GM18520 (cell line): ENCODE measurements at regions not wholly inside any gene's neighbourhood (a gene's known extent, or its start where the extent isn't known, plus 50 kb on each side); places are given as distances from the start of the nearest gene placed in this dataset.
"Not testable (repeated sequence)": the region's sequence is repeated elsewhere in the genome, so short reads cannot be mapped to it uniquely, and the experiment has no call there.

Experiments
- ATAC-seq: cut with Tn5 transposase; IDR thresholded peaks from one replicate; pipeline ENCODE4 v1.9.1; 2021; ENCODE audit not compliant: unreplicated experiment

- no peak for ATAC-seq
These were observed 796.4 kb downstream of the AACS start for GRCh38 chr12:125861299-125862281.

DNA sequence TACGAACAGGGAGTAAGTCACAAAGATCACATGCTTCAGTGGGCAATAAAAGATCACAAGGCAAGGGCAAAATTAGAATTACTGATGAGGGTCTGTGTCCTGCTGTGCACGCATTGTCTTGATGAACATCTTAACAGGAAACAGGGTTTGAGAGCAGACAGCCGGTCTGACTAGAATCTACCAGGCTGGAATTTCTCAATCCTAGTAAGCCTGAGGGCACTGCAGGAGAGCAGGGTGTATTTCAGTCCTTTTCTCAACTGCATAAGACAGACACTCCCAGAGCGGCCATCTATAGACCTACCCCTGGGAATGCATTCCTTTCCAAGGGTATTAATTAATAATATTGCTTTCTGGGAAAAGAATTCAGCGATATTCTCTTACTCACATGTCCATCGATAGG lies 800.0 kb downstream of the AACS start:
- not testable (repeated sequence) for ATAC-seq

DNA sequence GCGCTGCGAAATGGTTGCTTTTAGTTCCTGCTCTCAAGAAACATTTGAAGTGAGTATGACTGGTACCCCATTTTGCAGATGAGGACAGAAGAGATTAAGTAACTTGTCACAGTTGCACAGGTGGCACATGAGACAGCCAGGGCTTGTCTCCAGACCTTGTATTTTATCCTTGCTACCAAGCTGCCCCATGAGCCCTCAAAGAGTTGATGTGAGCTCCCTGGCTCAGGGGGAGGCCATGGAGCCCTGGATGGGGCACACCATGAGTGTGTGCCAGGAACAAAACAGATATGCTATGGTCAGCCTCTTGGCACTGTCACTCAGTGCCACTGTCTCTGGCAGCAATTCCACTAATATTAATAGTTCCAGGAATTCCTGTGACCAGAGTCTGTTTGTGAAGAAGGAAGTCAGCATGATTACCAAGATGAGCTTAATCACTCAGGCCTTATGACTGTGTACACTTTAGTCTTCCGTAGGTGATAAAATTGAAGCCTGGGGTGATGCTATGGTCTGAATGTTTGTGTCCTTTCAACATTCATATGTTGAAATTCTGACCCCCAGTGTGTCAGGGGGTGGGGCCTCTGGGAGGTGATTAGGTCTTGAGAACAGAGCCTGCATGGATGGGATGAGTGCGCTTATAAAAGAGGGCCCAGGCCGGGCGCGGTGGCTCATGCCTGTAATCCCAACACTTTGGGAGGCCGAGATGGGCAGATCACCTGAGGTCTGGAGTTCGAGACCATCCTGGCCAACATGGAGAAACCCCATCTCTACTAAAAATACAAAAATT lies 806.8 kb downstream of the AACS start:
- ATAC-seq: no peak

- no peak for ATAC-seq
These were observed 807.8 kb downstream of the AACS start for GRCh38 chr12:125873016-125873415.

- no peak for ATAC-seq
These were observed 813.2 kb downstream of the AACS start for GRCh38 chr12:125878483-125878882.

- no peak for ATAC-seq
These were observed 816.9 kb downstream of the AACS start for GRCh38 chr12:125882141-125882540.

- no peak for ATAC-seq
These were observed 823.7 kb downstream of the AACS start for GRCh38 chr12:125888921-125889320.

- ATAC-seq: no peak
These were observed 824.5 kb downstream of the AACS start for GRCh38 chr12:125889742-125890141.

- no peak for ATAC-seq
These were observed 825.2 kb downstream of the AACS start for GRCh38 chr12:125890366-125890905.

GRCh38 chr12:125890971-125891370 lies 825.7 kb downstream of the AACS start:
- no peak for ATAC-seq

DNA sequence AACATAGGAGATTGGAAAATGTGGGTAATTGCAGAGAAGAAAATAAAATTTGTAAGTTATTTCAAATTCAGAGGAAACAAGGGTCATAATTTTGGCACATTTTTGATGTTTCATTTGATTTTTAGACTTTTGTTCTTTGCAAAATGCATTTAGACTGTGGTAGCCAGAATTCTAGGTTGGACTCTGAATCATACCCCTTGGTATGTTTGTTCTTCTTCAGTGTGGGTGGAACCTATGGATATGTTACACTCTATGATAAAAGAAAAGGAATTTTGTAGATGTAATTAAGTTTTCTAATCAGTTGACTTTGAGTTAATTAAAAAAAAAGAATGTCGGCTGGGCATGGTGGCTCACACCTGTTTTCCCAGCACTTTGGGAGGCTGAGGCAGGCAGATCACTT lies 827.0 kb downstream of the AACS start:
- no peak for ATAC-seq

DNA sequence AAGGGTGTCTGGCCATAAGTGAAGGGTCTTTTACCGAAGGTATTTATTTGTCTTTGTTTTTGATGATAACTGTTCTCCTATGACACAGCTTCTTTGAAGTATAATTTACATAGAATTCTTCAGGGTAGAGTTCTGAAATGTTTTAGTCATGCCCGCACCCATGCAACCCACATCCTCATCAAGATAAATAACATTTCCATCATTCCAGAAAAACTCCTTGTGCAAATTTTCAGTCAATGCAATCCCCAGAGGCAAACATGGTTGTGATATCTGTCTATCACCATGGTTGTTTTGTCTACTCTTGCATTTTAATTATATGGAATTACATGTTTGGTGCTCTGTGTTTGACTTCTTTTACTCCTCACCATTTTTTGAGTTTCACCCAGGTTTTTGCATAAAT lies 837.8 kb downstream of the AACS start:
- ATAC-seq: no peak

GRCh38 chr12:125907351-125907750 lies 842.1 kb downstream of the AACS start:
- no peak for ATAC-seq

DNA sequence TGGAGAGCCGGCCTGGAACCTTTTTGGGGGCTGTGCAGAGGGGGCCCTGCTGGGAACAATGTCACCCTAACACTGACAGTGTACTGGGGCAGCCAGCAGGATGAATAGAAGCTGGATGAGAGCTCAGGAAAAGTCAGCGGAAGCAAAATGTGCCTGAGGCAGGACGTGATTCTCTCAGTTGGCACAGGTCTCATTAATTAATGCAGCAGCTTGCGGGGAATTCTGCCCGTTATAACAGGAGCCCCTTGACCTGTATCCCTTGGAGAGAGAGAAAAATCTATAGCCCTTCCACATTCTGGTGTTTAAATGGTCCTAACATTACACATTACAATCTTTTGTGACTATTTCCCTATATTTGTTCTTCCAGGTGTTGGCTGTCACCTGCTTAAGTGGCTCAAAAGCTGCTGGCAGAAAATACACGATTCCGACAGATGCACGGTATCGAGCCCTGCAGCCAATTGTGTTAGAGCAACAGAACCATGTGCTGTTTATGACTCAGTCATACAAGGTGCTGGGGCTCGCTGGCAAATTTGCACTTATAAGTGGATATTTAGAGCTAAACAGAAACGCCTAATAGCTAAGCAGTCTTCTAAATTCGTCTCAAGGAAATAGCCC lies 854.7 kb downstream of the AACS start:
- no peak for ATAC-seq

DNA sequence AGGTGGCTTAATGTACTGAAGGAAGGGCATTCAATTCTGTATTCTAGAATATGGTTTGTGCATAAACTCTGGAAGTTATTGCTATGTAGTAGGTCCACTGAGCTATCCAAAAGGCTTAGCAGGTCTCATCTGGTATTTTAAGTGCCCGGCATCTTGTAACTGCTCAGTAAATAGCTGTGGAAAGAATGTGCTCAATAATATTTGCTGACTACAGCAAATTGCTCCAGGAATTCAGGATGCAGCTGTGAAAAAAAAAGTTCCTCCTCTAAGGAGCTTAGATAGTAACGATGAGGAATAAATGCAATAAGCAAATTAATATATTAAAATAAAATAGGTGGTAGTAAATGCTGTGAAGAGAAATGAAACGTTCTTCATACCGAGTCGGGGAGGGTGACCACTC lies 857.1 kb downstream of the AACS start:
- ATAC-seq: no peak

DNA sequence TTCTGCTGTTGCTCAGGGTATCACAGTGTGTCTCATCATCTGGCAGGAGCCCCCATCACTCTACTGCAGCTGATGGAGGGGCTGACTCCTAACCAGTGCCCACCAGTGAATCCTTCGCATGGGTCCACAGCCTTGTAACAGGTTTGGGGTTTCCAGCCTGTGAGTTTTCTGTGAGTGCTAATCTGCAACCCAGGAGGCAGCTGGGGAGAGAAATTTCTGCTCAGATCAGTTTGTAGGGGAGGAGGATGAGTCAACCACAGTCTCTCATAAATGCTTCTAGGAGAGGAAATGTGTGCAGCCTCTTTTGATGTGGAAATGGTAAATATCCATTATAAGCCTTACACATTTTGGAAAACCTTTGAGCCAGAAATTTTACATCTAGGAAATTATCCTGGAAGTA lies 871.3 kb downstream of the AACS start:
- ATAC-seq: no peak

GRCh38 chr12:125944446-125944845 lies 879.2 kb downstream of the AACS start:
- ATAC-seq: no peak

GRCh38 chr12:125949471-125949870 lies 884.2 kb downstream of the AACS start:
- no peak for ATAC-seq

DNA sequence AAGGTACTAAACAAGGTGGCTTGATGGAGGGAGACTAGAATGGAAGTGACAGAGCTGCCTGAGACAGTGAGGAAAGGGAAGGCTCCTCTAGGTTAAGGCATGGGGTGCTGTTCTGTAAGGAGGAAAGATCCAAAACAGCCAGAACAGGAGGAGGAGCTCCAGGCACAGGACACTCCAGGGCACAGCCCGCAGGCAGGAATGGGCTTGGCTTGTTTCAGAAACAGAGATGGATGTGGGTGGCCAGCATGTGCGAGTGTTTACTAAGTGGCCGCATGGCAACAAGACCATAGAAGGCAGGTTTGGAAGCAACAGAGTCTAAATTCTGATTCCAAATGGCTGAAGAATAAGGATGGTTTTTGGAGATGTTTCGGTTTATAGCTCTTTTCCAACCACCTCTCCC lies 889.1 kb downstream of the AACS start:
- no peak for ATAC-seq

- ATAC-seq: no peak
These were observed 891.0 kb downstream of the AACS start for GRCh38 chr12:125956186-125956585.

GRCh38 chr12:125966641-125967040 lies 901.4 kb downstream of the AACS start:
- ATAC-seq: no peak
